Esophagus squamous epithelium (tissue), 5 donors: ENCODE measurements at regions not wholly inside any gene's neighbourhood (a gene's known extent, or its start where the extent isn't known, plus 50 kb on each side); places are given as distances from the start of the nearest gene placed in this dataset.

Experiments
- DNase-seq: peaks from one replicate; lab custom pipeline; 2025; lab: John Stamatoyannopoulos, UW
- H3K27ac ChIP-seq, 4 donors: fragments of 200-600 bp; sonication (generic); one replicate each; pipeline ENCODE4 v1.5.1; 2016 to 2019; ENCODE audit warnings: mild to moderate bottlenecking in 1 of 4
- H3K27me3 ChIP-seq, 4 donors: fragments of 200-600 bp; sonication (generic); 1 replicate in 3 of 4; 2 replicates in 1 of 4; pipeline versions ENCODE4 v1.5.1 to v1.6.0; 2017 to 2021; ENCODE audit warnings: antibody characterized with exemption in 1 of 4
- H3K36me3 ChIP-seq, 3 donors: fragments of 200-600 bp; sonication (generic); one replicate each; pipeline ENCODE4 v1.5.1; 2016 to 2019
- H3K4me1 ChIP-seq, 3 donors: fragments of 200-600 bp; sonication (generic); one replicate each; pipeline ENCODE4 v1.5.1; 2017 to 2019
- H3K4me3 ChIP-seq, 4 donors: fragments of 200-600 bp; sonication (generic); 1 replicate in 3 of 4; 2 replicates in 1 of 4; pipeline ENCODE4 v1.5.1; 2016 to 2019; ENCODE audit warnings: mild to moderate bottlenecking in 2 of 4, moderate library complexity in 1 of 4
- H3K9me3 ChIP-seq, 3 donors: fragments of 200-600 bp; sonication (generic); one replicate each; pipeline ENCODE4 v1.5.1; 2016 to 2019
- POLR2A ChIP-seq, 4 donors: fragments of 450-650 bp; IDR thresholded peaks; one replicate each; pipeline ENCODE4 v1.6.1; 2017; ENCODE audit warnings: antibody characterized with exemption in 4 of 4, mild to moderate bottlenecking in 4 of 4, moderate library complexity in 3 of 4
- WGBS, 2 donors: methylation state at CpG; one replicate each; pipeline ENCODE4 v1.1.5; 2018; 5-methylcytosine and 5-hydroxymethylcytosine counted together
- intact Hi-C: fragments of 100-400 bp; cut with DNase I; formaldehyde crosslinking; loops from one replicate; pipeline ENCODE4 v1.15.0; 2022
- TF ChIP-seq, protein P1 (sequence below), 6 experiments: fragments of 450-650 bp in 4 of 6; fragments of 200-600 bp in 2 of 6; sonication (generic) in 2 of 6; IDR thresholded peaks; one replicate each; pipeline ENCODE4 v1.5.1; 2016 to 2019; ENCODE audit warnings: antibody characterized with exemption in 6 of 6, mild to moderate bottlenecking in 4 of 6, moderate library complexity in 4 of 6
- donor health status: DM: yes; HTN: yes; CAD: no.

DNA sequence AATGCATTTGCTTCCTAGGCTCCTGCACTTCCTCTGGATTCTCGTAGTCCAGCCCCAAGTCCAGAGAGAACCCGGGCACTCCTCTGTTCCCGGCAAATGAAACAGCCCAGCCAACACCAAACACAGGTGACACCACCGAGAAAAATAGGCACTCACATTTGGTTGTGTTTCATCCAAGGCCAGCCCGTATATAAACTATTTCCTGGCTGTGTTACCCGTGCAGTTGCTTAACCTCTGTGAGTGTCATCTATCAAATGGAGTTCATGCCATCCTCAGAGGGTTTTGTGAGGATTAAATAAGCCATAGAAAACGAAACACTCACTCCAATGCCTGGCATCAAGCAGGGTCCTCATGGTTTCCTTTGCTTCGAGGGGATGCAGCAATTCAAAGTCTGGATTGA lies 115.2 kb downstream of the BOD1 start:
- TF ChIP-seq, protein P1, sequence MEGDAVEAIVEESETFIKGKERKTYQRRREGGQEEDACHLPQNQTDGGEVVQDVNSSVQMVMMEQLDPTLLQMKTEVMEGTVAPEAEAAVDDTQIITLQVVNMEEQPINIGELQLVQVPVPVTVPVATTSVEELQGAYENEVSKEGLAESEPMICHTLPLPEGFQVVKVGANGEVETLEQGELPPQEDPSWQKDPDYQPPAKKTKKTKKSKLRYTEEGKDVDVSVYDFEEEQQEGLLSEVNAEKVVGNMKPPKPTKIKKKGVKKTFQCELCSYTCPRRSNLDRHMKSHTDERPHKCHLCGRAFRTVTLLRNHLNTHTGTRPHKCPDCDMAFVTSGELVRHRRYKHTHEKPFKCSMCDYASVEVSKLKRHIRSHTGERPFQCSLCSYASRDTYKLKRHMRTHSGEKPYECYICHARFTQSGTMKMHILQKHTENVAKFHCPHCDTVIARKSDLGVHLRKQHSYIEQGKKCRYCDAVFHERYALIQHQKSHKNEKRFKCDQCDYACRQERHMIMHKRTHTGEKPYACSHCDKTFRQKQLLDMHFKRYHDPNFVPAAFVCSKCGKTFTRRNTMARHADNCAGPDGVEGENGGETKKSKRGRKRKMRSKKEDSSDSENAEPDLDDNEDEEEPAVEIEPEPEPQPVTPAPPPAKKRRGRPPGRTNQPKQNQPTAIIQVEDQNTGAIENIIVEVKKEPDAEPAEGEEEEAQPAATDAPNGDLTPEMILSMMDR (IDR thresholded peaks at IDR 0.05) = no peak
- DNase-seq = no peak
- H3K27ac ChIP-seq = no peak overlapping the region
- H3K9me3 ChIP-seq = peaks cover 0 to 7% (median 3%) of the 10 kb centered on the region in 3 donors
- H3K4me3 ChIP-seq = no peak overlapping the region
- WGBS, 2 donors = 52 to 65% methylated on average over 6 to 8 of the region's 8 CpGs
- H3K27me3 ChIP-seq = no peaks in the 10 kb centered on the region
- intact Hi-C loops = no loop called here
- H3K36me3 ChIP-seq = no peaks in the 10 kb centered on the region
- peaks cover 0 to 14% (median 6%) of the 10 kb centered on the region in 3 donors for H3K4me1 ChIP-seq

DNA sequence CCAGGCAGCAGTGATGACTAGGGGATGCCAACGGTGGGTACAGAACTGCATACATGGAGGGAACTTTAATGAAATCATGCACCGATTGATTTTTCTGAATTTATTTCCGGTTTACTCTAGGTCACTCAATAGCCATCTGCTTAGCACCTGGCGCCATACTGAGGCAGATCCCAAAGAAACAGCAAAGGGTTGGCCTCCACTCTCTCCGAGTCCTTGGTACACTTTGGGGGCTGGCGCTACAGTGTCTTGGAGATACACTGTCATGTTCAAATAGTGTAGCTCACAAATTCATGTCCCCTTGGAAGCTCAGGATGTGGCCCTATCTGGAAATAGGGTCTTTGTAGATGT lies 116.3 kb downstream of the BOD1 start:
- Histone ChIP-seq H3K4me3 (no peak overlapping the region), H3K9me3 (no peaks in the 10 kb centered on the region), H3K27me3 (no peaks in the 10 kb centered on the region), H3K36me3 (no peaks in the 10 kb centered on the region), H3K27ac (peak overlapping the region in 2 of 4 donors; percentile 7 to 66), H3K4me1 (peaks cover 0 to 19% (median 6%) of the 10 kb centered on the region in 3 donors)
- 91 to 97% methylated on average over 6 of the region's 6 CpGs for WGBS, 2 donors
- no peak for TF ChIP-seq POLR2A (IDR thresholded peaks at IDR 0.05)
- TF ChIP-seq, protein P1 (IDR thresholded peaks at IDR 0.05) = no peak
- intact Hi-C loops = no loop called here
- no peak for DNase-seq

DNA sequence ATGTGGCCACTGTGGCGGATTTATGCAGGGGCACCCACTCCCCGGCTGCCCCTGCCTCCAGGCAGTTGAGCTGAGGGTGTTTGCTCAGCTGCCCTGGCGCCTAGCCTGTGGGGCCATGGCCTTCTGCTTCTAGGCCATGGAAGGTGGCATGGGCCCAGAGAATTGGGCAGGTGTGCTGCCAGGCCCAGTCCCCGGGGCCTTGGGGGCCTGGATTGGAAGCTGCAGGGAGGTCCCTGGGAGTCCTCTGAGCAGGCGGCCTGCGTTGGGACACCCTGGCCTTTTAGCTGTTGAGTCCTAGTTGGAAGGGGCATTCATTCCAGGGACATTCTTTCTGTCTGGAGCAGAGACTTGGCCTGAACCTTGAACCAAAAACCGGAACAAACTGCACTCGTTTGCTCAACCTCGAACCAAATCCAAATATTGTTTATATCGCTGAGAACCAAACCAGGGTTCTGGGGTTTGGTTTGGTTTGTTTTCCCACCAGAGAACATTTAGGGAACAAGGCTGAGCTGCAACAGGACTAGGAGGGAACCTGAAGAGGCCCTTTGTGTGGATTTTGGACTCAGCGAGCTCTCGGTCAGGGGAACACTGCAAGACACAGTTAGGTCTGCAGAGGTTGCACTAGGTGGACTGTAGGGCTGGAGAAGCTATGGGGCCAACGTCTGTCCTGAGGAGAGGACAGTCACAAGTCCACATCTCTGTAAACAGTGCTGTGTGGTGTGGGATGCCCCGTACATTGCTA lies 116.8 kb downstream of the BOD1 start:
- no peaks in the 10 kb centered on the region for H3K27me3 ChIP-seq
- no peak overlapping the region for H3K4me3 ChIP-seq
- TF ChIP-seq POLR2A (IDR thresholded peaks at IDR 0.05) = no peak
- TF ChIP-seq, protein P1 (IDR thresholded peaks at IDR 0.05) = no peak
- H3K9me3 ChIP-seq = no peaks in the 10 kb centered on the region
- WGBS, 2 donors = 68 to 77% methylated on average over 6 to 7 of the region's 14 CpGs
- H3K36me3 ChIP-seq = no peaks in the 10 kb centered on the region
- no peak for DNase-seq
- H3K4me1 ChIP-seq = peaks cover 0 to 21% (median 6%) of the 10 kb centered on the region in 3 donors
- intact Hi-C loops = no loop called here
- peak overlapping the region; percentile 41 to 71 (median 65) for H3K27ac ChIP-seq

DNA sequence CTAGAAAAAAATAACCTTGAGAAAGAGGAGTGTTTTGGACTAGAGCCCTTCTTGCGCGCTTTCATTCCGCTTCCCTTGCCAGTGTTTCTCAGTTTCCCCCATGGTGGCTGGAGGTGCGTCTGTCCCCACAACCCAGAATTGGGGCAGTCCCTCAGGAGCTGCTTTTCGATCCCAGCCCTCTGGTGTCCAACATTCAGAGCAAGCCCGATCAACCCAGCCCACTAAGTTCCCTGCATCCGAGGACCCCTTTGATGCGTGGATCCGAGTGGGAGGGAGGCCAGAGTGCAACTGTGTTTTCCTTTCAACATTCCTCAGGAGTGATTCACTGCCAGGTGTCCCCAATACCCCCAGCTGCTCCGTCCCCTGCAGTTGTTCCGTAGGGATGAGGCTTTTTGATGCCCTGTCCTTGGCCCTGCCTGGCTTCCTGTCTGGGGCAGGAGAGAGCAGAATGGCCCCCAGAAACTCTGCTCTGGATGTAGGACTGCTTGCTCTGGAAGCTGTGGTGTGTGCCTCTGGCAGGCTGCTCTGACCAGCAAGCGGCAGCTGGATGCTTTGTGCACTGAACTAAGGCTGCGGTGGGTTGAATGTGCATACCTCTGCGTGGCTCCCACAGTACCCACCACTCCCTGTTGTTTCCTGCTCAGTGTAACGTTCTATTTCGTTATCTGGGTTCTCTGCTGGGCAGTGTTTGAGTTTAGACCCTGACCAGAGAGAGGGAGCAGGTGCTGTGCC lies 117.5 kb downstream of the BOD1 start:
- Histone ChIP-seq H3K36me3 (no peaks in the 10 kb centered on the region), H3K27ac (peak overlapping the region; percentile 41 to 71 (median 65)), H3K9me3 (no peaks in the 10 kb centered on the region), H3K4me1 (peaks cover 0 to 21% (median 6%) of the 10 kb centered on the region in 3 donors), H3K27me3 (no peaks in the 10 kb centered on the region), H3K4me3 (no peak overlapping the region)
- TF ChIP-seq, protein P1 (IDR thresholded peaks at IDR 0.05) = no peak
- no peak for TF ChIP-seq POLR2A (IDR thresholded peaks at IDR 0.05)
- WGBS, 2 donors = 58 to 64% methylated on average over 7 to 15 of the region's 16 CpGs
- intact Hi-C loops = no loop called here
- no peak for DNase-seq

DNA sequence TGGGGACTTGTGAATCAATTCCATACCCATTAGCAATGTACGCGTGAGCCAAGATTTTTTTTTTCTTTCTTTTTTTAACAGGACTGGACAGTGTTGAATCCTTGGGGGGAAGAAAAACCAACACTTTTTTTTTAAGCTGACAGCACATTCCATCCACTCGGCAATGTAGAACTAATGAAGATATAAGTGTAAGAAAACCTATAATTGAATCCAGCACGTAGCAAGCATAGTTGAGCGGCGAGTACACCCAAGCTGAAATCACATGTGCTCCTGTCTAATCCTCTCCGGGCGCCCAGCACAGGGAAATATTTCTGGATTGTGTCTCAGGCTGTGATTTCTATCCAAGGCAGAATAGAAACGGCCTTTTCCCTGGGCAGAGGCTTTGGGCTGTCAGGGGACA lies 118.2 kb downstream of the BOD1 start:
- Histone ChIP-seq H3K9me3 (no peaks in the 10 kb centered on the region), H3K27me3 (no peaks in the 10 kb centered on the region), H3K4me3 (no peak overlapping the region), H3K27ac (peak overlapping the region; percentile 41 to 71 (median 65)), H3K4me1 (peaks cover 0 to 21% (median 6%) of the 10 kb centered on the region in 3 donors), H3K36me3 (no peaks in the 10 kb centered on the region)
- no peak for TF ChIP-seq POLR2A (IDR thresholded peaks at IDR 0.05)
- TF ChIP-seq, protein P1 (IDR thresholded peaks at IDR 0.05) = no peak
- DNase-seq = no peak
- WGBS, 2 donors = 30 to 40% methylated on average over 9 of the region's 9 CpGs
- intact Hi-C loops = no loop called here
